Adrenal gland (tissue), 9 donors: ENCODE measurements at regions not wholly inside any gene's neighbourhood (a gene's known extent, or its start where the extent isn't known, plus 50 kb on each side); places are given as distances from the start of the nearest gene placed in this dataset.

Source experiments
- DNase-seq, 7 donors: peaks; one replicate each; pipeline ENCODE4 v3.0.0-alpha.2; 2019 to 2020
- H3K27ac ChIP-seq, 5 donors: fragments of 200-600 bp; sonication (generic) in 4 of 5; 1 replicate in 3 of 5; 2 replicates in 2 of 5; pipeline versions ENCODE4 v1.5.1 to v1.8.0; 2016 to 2020; ENCODE audit warnings: mild to moderate bottlenecking in 1 of 5
- H3K27me3 ChIP-seq: fragments of 200-600 bp; 2 replicates; pipeline ENCODE4 v1.8.0; 2021
- H3K36me3 ChIP-seq, 2 donors: fragments of 200-600 bp; replicated peaks in 1 of 2; 1 replicate in 1 of 2; 2 replicates in 1 of 2; pipeline versions ENCODE4 v1.5.1 to v1.8.0; 2018 to 2022
- H3K4me1 ChIP-seq, 2 donors: fragments of 200-600 bp; replicated peaks in 1 of 2; 1 replicate in 1 of 2; 2 replicates in 1 of 2; pipeline versions ENCODE4 v1.5.1 to v1.8.0; 2018 to 2021
- H3K4me3 ChIP-seq, 4 donors: fragments of 200-600 bp; sonication (generic) in 3 of 4; one replicate each; pipeline ENCODE4 v1.5.1; 2016 to 2018
- H3K9me3 ChIP-seq, 3 donors: fragments of 200-600 bp; sonication (generic) in 1 of 3; replicated peaks in 1 of 3; 1 replicate in 2 of 3; 2 replicates in 1 of 3; pipeline versions ENCODE4 v1.5.1 to v1.8.0; 2016 to 2021
- CTCF ChIP-seq, 6 experiments: fragments of 450-650 bp in 4 of 6; fragments of 200-600 bp in 2 of 6; sonication (generic) in 1 of 6; IDR thresholded peaks; 1 replicate in 5 of 6; 2 replicates in 1 of 6; pipeline versions ENCODE4 v1.5.1 to v1.8.0; 2016 to 2021; ENCODE audit warnings: antibody characterized with exemption in 6 of 6, mild to moderate bottlenecking in 2 of 6, moderate library complexity in 1 of 6
- POLR2A ChIP-seq, 2 donors: fragments of 450-650 bp; IDR thresholded peaks; one replicate each; pipeline ENCODE4 v1.6.1; 2017; ENCODE audit warnings: antibody characterized with exemption in 2 of 2, mild to moderate bottlenecking in 2 of 2, moderate library complexity in 1 of 2
- WGBS, 4 donors: extraction: QIAGEN DNeasy Blood & Tissue Kit in 2 of 4; methylation state at CpG; one replicate each; pipeline versions ENCODE4 v1.1.5 to v1.1.7; 2013 to 2017; 5-methylcytosine and 5-hydroxymethylcytosine counted together
- intact Hi-C, 2 donors: fragments of 100-400 bp; cut with DNase I; formaldehyde crosslinking; loops; one replicate each; pipeline versions ENCODE4 v1.14.1 to v1.15.0; 2022 to 2023
- donor health status: healthy with polysubstance abuse.
- donor health status: Bipolar disorder and iron deficiency.
- donor health status: DM: yes; HTN: yes; CAD: no.
- donor health status: DM: no; HTN: no; CAD: no.
- donor health status: DM: no; HTN: no; CAD: no.

GRCh38 chr5:4220016-4220415 is 624.4 kb downstream of the IRX1 start:
- DNase-seq = no peak
- H3K27me3 ChIP-seq = no peaks in the 10 kb centered on the region
- intact Hi-C loops = no loop called here
- H3K36me3 ChIP-seq = no peaks in the 10 kb centered on the region
- no peaks in the 10 kb centered on the region for H3K9me3 ChIP-seq
- no peaks in the 10 kb centered on the region for H3K4me1 ChIP-seq
- no peak for TF ChIP-seq POLR2A (IDR thresholded peaks at IDR 0.05)
- H3K27ac ChIP-seq = no peak overlapping the region
- H3K4me3 ChIP-seq = no peak overlapping the region
- WGBS, 4 donors = 73 to 86% (median 76%) methylated on average over 7 of the region's 7 CpGs

GRCh38 chr5:4221048-4221447 is 625.4 kb downstream of the IRX1 start:
- WGBS, 4 donors = 50 to 58% (median 56%) methylated on average over 8 of the region's 8 CpGs
- no peaks in the 10 kb centered on the region for H3K27me3 ChIP-seq
- intact Hi-C loops = no loop called here
- DNase-seq = no peak
- no peak overlapping the region for H3K27ac ChIP-seq
- no peaks in the 10 kb centered on the region for H3K9me3 ChIP-seq
- TF ChIP-seq POLR2A (IDR thresholded peaks at IDR 0.05) (no peak), CTCF (IDR thresholded peaks at IDR 0.05) (no peak)
- no peaks in the 10 kb centered on the region for H3K36me3 ChIP-seq
- no peaks in the 10 kb centered on the region for H3K4me1 ChIP-seq
- H3K4me3 ChIP-seq = no peak overlapping the region

GRCh38 chr5:4222147-4222546 is 626.5 kb downstream of the IRX1 start:
- Histone ChIP-seq H3K4me3 (no peak overlapping the region), H3K27ac (no peak overlapping the region), H3K9me3 (no peaks in the 10 kb centered on the region), H3K36me3 (no peaks in the 10 kb centered on the region), H3K4me1 (no peaks in the 10 kb centered on the region), H3K27me3 (no peaks in the 10 kb centered on the region)
- TF ChIP-seq CTCF (IDR thresholded peaks at IDR 0.05) (no peak), POLR2A (IDR thresholded peaks at IDR 0.05) (no peak)
- WGBS, 4 donors = 66 to 81% (median 74%) methylated on average over 6 of the region's 6 CpGs
- DNase-seq = no peak
- intact Hi-C loops = no loop called here

- no peak for TF ChIP-seq POLR2A (IDR thresholded peaks at IDR 0.05)
- TF ChIP-seq CTCF (IDR thresholded peaks at IDR 0.05) = no peak
- no peaks in the 10 kb centered on the region for H3K27me3 ChIP-seq
- DNase-seq = no peak
- WGBS, 4 donors = 74 to 92% (median 81%) methylated on average over 15 of the region's 15 CpGs
- no peak overlapping the region for H3K27ac ChIP-seq
- no peaks in the 10 kb centered on the region for H3K4me1 ChIP-seq
- intact Hi-C loops = no loop called here
- no peaks in the 10 kb centered on the region for H3K9me3 ChIP-seq
- H3K4me3 ChIP-seq = no peak overlapping the region
- no peaks in the 10 kb centered on the region for H3K36me3 ChIP-seq
Measured at GRCh38 chr5:4222821-4223220, 627.2 kb downstream of the IRX1 start.

- DNase-seq = no peak
- H3K27ac ChIP-seq = no peak overlapping the region
- H3K4me1 ChIP-seq = no peaks in the 10 kb centered on the region
- WGBS, 4 donors = 67 to 80% (median 72%) methylated on average over 5 of the region's 5 CpGs
- H3K4me3 ChIP-seq = no peak overlapping the region
- no peaks in the 10 kb centered on the region for H3K36me3 ChIP-seq
- intact Hi-C loops = no loop called here
- no peak for TF ChIP-seq POLR2A (IDR thresholded peaks at IDR 0.05)
- TF ChIP-seq CTCF (IDR thresholded peaks at IDR 0.05) = no peak
- H3K9me3 ChIP-seq = no peaks in the 10 kb centered on the region
- no peaks in the 10 kb centered on the region for H3K27me3 ChIP-seq
Measured at GRCh38 chr5:4225741-4226140, 630.1 kb downstream of the IRX1 start.
